ENCODE measurements at regions not wholly inside any gene's neighbourhood (a gene's known extent, or its start where the extent isn't known, plus 50 kb on each side); places are given as distances from the start of the nearest gene placed in this dataset.

DNA sequence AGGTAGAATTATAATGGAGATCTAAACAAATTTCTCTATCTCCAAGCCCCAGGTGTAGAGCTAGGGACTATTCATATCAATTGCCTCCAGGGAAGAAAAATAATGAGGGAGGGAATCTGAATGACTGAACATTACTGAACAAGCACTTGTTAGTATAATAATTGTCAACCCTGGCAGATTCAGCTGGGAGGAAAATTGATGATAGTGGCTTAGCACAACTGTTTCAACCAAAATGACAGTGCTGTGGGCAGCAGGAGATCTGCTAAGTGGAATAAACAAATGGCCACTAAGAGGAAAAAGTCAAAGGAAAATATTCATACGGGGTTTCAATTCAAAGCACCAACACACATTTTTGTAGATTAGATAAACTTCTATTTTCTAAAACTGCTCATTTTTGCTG lies 294.9 kb upstream of the ZNF385D start:
- TF ChIP-seq, protein P1, sequence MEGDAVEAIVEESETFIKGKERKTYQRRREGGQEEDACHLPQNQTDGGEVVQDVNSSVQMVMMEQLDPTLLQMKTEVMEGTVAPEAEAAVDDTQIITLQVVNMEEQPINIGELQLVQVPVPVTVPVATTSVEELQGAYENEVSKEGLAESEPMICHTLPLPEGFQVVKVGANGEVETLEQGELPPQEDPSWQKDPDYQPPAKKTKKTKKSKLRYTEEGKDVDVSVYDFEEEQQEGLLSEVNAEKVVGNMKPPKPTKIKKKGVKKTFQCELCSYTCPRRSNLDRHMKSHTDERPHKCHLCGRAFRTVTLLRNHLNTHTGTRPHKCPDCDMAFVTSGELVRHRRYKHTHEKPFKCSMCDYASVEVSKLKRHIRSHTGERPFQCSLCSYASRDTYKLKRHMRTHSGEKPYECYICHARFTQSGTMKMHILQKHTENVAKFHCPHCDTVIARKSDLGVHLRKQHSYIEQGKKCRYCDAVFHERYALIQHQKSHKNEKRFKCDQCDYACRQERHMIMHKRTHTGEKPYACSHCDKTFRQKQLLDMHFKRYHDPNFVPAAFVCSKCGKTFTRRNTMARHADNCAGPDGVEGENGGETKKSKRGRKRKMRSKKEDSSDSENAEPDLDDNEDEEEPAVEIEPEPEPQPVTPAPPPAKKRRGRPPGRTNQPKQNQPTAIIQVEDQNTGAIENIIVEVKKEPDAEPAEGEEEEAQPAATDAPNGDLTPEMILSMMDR (IDR thresholded peaks at IDR 0.05 in 2 of 3, conservative IDR thresholded peaks at IDR 0.05 in 1 of 3; ENCODE audit: borderline replicate concordance in 1 of 3, insufficient read depth in 1 of 3, low read depth in 2 of 3, low read length in 2 of 3): no peak
- TF ChIP-seq POLR2A (IDR thresholded peaks at IDR 0.05; ENCODE audit: borderline replicate concordance, extremely low read depth, insufficient read depth, insufficient read length) (no peak), EZH2 (IDR thresholded peaks at IDR 0.05) (no peak), SP1 (IDR thresholded peaks at IDR 0.05; ENCODE audit: low read depth) (no peak), ZNF274 (IDR thresholded peaks at IDR 0.05; ENCODE audit: low read depth, low read length) (no peak), EZH2phosphoT487 (IDR thresholded peaks at IDR 0.05; ENCODE audit: borderline replicate concordance) (no peak), TCF7L2 (IDR thresholded peaks at IDR 0.05; ENCODE audit: borderline replicate concordance, extremely low read depth, insufficient read depth, insufficient read length) (no peak), FOSL1 (IDR thresholded peaks at IDR 0.05; ENCODE audit: low read depth) (no peak), YY1 (IDR thresholded peaks at IDR 0.05; ENCODE audit: extremely low read depth, insufficient replicate concordance, low read depth, low read length) (no peak)
- TF ChIP-seq, protein P2, sequence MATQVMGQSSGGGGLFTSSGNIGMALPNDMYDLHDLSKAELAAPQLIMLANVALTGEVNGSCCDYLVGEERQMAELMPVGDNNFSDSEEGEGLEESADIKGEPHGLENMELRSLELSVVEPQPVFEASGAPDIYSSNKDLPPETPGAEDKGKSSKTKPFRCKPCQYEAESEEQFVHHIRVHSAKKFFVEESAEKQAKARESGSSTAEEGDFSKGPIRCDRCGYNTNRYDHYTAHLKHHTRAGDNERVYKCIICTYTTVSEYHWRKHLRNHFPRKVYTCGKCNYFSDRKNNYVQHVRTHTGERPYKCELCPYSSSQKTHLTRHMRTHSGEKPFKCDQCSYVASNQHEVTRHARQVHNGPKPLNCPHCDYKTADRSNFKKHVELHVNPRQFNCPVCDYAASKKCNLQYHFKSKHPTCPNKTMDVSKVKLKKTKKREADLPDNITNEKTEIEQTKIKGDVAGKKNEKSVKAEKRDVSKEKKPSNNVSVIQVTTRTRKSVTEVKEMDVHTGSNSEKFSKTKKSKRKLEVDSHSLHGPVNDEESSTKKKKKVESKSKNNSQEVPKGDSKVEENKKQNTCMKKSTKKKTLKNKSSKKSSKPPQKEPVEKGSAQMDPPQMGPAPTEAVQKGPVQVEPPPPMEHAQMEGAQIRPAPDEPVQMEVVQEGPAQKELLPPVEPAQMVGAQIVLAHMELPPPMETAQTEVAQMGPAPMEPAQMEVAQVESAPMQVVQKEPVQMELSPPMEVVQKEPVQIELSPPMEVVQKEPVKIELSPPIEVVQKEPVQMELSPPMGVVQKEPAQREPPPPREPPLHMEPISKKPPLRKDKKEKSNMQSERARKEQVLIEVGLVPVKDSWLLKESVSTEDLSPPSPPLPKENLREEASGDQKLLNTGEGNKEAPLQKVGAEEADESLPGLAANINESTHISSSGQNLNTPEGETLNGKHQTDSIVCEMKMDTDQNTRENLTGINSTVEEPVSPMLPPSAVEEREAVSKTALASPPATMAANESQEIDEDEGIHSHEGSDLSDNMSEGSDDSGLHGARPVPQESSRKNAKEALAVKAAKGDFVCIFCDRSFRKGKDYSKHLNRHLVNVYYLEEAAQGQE (IDR thresholded peaks at IDR 0.05; ENCODE audit: low read depth): no peak
- TF ChIP-seq, protein P3, sequence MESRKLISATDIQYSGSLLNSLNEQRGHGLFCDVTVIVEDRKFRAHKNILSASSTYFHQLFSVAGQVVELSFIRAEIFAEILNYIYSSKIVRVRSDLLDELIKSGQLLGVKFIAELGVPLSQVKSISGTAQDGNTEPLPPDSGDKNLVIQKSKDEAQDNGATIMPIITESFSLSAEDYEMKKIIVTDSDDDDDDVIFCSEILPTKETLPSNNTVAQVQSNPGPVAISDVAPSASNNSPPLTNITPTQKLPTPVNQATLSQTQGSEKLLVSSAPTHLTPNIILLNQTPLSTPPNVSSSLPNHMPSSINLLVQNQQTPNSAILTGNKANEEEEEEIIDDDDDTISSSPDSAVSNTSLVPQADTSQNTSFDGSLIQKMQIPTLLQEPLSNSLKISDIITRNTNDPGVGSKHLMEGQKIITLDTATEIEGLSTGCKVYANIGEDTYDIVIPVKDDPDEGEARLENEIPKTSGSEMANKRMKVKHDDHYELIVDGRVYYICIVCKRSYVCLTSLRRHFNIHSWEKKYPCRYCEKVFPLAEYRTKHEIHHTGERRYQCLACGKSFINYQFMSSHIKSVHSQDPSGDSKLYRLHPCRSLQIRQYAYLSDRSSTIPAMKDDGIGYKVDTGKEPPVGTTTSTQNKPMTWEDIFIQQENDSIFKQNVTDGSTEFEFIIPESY (IDR thresholded peaks at IDR 0.05; ENCODE audit: extremely low read depth, insufficient replicate concordance, low read length): no peak
